HG03175 (cell line): ENCODE measurements at regions not wholly inside any gene's neighbourhood (a gene's known extent, or its start where the extent isn't known, plus 50 kb on each side); places are given as distances from the start of the nearest gene placed in this dataset.
"Not testable (repeated sequence)": the region's sequence is repeated elsewhere in the genome, so short reads cannot be mapped to it uniquely, and the experiment has no call there.

Source experiments
- ATAC-seq: cut with Tn5 transposase; IDR thresholded peaks from one replicate; pipeline ENCODE4 v1.9.1; 2021; ENCODE audit warnings: mild to moderate bottlenecking, moderate library complexity; ENCODE audit not compliant: unreplicated experiment

DNA sequence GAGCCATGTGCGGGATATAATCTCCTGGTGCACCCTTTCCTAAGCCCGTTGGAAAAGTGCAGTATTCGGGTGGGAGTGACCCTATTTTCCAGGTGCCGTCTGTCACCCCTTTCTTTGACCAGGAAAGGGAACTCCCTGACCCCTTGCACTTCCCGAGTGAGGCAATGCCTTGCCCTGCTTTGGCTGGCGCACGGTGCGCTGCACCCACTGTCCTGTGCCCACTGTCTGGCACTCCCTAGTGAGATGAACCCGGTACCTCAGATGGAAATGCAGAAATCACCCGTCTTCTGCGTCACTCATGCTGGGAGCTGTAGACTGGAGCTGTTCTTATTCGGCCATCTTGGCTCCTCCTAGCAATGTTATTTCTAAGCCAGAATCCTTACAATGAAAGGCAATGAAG is 121.1 kb downstream of the TAF11L14 start:
- ATAC-seq, result not testable (repeated sequence)

DNA sequence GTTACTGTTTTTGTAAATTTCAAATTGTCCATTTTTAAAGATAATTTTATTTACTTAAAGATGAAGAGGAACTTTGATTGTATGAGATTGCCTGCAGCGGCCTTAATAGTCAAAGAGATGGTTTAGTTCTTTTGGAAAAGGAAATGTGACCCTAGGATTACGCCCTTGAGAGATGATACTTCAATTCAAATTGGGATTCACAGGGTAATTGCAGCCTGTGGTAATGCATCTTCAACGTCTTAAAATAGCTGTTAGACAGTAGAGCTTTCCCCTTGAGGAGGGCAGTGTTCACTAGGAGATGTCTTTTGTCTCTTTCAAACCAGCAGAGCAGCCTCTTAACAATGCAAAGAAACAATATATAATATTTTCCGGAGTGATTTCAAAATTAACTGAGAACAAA is 127.1 kb downstream of the TAF11L14 start:
- no peak for ATAC-seq

DNA sequence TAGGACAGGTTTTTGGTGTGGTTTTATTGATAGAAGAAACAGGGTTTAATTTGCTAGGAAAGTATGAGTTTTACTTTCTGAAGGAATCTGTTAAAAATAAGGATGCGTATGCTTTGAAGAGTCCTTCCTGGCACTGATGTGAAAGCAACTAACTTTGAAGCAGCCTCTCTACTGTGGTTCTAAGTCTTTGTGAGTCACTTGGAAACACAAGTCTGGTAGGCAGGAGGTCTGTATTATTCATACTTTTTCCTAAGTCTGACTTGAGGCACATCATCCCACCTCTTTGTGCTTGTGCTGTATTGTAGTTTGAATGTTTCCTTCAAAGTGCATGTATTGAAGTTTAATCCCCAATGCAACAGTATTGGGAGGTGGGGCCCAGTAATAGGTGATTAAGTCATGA is 129.0 kb downstream of the TAF11L14 start:
- no peak for ATAC-seq

DNA sequence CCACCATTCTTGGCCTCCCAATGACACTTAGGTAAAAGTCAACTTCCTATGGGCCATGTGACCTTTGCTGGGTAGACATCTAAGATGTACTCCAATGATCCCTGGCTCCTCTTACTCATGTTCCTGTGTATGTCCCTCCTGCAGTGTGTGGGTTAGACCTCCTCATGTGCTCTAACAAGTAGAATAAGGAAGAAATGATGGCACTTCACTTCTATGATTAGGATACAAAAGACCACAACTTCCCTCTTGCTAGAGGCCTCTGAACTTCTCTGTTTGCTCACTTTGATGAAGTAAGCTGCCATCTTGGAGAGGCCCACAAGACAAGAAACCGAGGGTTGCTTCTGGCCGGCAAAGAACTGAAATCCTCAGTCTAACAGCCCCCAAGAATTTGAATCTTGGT is 131.8 kb downstream of the TAF11L14 start:
- no peak for ATAC-seq

DNA sequence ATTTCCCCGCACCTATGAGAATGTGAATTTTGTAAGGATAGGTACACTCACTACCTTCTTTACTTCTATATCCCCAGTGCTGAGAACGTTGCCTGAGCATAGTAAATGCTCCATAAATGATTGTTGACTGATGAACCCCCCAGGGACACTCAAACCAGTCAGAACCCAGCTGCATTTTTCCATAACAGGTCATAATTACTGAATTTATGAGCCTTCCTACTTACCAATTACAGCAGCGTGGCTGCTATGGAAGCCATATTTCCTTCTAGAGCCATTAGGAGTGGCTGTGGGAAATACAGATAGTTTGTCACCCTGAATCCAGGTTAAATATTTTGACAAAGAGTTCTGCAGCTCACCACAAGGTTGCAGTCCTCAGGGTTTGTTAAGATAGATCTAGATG is 135.0 kb downstream of the TAF11L14 start:
- ATAC-seq, result no peak

DNA sequence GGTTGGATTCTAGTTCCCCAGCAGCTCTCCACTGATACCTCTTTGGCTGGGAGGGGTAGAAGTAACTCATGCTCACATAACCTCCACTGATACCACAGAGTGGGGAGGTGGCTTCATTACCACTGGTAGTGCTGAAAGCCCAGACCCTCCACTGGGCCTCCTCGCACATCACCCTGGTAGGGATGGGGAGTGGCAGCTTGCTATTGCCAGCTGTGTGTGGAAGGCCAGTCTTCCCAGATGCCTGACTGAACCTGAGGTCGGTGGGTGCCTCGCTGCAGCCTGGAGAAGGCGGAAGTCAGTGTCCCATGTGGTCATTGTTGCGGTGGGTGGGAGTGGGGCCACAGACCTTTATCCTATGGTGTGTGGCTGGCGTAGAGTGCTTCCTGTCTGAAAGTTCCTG is 138.0 kb downstream of the TAF11L14 start:
- ATAC-seq, result no peak

DNA sequence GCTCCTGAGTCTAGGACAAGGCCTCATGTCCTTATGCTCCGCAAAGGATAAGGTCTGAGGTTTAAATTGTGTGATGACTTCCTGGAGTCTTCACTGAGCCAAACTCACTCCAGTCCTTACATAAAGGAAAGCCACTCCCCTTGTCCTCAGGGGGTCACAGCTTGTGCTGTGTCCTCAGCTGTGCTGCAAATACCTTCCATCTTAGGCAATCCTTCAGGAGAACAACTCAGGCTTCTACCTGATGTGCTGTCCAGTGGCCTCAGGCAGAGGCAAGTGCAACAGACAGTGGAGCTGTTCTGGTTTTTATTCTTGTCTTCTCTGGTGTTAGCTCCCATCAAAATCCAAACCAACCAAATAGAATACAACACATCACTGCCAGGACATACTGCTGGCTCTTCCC is 151.5 kb downstream of the TAF11L14 start:
- ATAC-seq, result no peak

DNA sequence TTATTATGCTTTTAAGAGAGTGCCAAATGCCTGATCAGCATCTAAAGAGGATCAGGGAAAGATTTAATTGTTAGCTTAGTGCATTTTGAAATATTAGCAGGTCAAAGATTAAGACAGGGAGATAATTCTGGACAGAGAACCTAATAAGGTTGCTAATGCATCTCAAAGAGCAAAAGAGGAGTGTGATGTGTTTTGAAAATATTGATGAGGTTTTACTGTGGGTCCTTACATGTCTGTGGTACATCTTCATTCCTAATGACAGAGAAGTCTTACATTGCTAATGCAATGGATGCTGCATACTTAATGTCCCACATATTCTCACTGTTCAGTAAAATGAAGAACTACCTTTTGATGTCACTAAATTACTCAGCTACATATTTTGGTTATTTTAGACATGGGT is 154.1 kb downstream of the TAF11L14 start:
- ATAC-seq, result no peak

DNA sequence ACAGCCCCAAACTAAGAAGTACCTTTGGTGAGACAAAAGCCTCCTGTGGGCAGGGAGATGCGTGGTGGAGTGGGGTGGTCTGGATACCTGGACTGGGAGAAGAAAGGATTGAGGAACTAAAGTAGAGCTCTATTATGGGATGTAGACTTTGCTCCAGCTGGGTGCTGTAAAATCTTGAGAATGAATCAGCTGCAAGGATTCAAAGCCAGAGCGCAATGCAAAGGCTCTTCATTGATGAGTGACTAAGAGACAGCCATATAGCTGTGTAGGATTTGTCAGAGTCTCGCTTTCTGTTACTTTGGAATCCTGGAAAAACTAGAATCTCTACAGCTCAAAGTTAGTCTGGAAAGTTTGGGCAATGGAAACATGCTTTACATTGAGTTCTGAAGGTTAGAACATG is 159.9 kb downstream of the TAF11L14 start:
- no peak for ATAC-seq

DNA sequence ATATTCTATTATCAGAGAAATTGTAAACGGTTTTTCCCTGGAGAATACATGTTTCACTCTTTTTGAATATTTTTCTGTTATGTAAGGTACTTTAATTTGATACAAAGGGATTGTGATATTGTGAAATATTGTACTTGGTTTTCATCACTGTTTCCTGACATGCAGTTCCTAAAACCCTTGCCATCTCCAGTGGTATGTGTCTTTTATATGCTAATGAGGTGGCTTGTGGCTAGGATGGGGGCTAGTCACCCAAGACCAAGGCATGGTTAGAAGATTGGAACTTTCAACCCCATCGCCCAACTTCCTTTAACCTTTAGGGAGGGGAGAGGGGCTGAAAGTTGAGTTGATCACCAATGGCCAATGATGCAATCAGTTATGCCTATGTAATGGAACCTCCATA is 160.6 kb downstream of the TAF11L14 start:
- ATAC-seq, result no peak

DNA sequence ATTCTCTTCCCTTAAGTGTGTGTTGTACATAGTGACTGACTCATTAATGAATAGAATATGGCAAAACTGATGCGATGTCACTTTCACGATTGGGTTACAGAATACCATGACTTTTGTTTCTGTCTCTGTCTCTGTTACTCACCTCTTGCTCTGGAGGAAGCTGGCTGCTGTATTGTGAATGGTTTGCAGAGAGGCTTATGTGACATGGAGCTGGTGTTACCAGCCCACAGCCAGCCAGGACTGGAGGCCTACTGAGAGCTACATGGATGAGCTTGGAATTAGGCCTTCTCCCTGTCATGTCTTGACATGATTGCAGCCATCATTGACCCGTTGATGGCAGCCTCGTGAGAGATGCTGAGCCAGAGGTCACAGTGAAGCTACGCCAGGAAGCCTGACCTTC is 161.9 kb downstream of the TAF11L14 start:
- ATAC-seq, result no peak

DNA sequence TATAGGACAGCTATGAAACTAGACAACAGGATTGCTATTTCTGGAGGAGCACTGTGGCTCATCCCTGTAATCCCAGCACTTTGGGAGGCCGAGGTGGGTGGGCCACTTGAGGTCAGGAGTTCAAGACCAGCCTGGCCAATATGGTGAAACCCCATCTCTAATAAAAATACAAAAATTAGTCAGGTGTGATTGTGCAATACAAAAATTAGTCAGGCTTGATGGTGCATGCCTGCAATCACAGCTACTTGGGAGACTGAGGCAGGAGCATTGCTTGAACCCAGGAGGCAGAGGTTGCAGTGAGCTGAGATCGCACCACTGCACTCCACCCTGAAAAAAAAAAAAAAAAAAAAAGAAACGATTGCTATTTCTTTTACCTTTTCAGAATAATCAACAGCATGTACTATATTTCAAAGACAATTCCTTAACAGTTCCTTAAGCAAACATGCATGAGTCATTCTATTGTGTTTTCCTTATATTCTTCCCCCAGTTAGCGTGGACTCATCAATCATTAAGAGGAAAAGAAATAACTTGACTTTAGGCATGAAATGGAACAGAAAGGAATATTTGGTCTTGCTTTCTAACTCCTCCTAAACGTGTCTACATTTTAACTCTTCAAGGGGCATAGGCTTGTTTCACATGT is 162.6 kb downstream of the TAF11L14 start:
- no peak for ATAC-seq

DNA sequence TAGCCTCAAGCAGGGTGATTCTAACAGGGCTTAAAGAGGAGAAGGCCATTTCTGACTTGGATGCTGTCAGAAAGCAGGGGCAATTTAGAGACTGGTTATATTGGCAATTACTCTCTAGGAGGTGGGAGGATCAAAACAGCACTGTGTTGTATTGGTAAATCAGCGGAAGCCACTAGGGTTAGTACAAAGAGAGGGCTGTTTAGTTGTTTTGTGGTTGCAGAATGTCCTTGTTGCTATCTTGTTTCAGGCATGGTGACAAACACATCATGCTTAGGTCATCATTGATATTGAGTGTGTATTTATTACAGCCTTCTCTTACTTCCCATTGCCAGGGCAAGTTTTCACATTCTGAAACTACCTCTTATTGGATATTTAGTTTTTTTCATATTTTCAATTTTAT is 165.3 kb downstream of the TAF11L14 start:
- ATAC-seq, result no peak

DNA sequence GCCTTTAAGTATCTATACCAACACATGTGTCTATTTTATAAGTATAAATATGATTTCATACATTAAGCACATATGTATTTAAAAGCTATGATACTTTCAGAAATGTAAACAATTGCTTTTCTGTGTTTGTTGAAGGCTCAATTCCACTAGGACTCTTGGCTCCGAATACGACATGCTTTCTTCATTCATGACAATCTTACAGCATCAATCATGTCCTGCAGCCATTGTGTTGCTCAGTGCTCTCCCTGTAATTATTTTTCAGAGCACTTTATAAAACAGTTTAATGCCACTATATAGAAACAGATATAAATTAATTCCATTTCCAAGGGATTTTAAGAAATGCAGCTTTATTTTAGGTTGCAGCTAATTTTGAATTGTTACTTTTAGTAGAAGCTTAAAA is 167.3 kb downstream of the TAF11L14 start:
- no peak for ATAC-seq

DNA sequence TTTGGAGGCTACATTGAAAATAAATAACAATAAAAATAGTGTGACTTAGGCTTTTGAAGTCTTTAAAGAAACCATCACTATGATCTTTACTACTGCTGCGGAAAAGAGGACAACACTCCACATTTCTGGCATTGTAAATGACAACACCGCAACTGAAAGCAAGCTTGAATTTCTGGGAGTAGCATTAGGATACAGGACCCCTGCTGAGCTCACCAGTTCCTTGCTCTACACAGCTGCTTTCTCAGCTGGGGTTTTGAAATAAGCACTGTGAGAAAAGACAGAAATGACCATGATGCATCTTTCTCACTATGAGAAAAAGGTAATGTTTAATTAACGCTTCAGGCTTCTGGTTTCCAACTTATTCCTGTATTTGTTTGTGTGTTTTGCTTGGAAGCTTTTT is 168.0 kb downstream of the TAF11L14 start:
- ATAC-seq, result no peak

DNA sequence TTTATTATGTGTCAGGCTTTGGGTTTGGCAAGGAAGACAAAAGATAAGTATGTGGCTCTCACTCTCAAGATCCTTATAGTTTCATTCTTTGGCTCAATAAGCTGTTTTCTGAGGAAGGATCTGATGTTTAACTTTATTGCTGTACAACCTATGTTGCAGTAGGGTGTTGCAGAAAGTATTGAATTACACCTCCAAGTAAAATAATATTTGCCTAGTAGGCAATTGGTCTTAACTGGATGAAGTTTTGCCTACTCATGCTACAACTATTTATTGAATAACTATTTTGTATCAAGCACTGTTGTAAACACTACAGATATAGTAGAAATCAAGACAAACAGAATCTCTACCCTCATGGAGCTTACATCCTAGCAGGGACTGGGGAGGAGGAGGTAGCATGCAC is 169.7 kb downstream of the TAF11L14 start:
- no peak for ATAC-seq

DNA sequence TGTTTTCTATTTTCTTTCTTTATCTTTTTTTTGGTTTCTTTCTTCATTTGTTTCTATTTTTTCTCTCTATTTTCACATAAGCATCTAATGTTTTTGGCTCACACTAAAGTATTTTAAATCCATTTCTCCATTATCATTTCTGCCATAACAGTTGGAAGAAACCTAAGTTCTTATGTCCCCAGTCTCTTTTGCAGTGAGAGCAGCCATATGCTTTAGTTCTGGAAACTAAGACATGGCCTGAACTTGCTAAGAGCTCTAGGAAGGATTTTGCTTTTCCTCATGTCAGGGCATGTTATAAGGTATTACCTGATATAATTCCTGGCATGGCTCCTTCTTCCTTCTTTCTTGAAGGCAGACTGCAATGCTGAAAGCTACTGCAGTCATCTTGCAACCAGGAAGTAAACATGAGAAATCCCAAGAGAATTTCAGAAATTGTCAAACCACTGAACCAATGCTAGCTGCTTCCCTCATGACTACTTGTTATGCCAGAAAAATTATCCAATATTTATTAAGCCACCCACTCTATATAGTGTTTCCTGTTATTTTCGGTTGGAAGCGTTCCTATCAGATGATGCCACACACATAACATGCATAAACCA is 171.1 kb downstream of the TAF11L14 start:
- ATAC-seq, result no peak

DNA sequence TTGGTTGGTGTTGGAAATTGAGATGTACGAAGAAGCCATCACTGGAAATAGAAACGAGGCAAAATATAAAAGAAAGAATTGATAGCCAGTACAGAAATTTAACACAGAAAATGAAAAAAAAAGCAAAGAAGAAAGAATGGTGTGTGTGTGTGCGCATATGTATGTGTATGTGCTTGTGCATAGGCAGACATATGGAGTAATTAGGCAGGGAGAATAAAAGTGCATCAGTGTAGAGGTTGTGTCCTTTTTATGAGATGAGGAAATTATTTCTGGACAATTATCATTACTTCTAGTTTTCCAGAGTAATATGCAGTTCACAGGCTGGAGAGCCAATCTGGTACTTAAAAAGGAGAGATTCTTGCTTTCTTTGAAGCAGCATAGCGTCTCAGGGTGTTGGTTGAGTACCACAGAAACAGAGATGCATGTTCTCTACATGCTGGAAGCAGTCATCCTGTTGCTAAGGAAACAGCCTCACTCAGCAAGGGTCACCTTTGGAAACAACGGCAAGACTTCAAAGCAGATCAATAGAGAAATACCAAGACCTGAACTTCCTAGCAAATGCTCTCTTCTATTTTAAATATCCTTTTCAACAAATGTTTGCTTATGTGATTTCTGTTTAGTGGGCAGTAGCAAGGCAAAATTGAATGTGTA is 172.7 kb downstream of the TAF11L14 start:
- no peak for ATAC-seq

DNA sequence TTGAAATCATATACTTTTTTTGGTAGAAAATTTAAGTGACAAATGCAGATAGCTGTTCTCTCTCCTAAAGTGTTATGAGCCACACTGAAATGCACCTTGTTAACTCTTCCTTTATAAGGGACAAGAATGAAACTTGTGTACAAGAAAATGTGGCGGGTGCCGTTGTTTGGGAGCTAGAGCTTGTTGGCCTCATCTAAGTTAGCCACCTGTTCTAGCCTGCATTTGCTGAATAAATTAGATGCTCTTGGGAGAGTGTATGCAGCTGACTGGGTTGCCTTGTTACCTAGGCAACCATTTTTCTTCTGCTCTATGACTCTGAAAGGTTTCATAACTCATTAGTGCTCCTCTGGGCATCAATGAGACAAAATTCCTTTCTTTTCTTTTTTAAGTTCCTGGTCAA is 174.3 kb downstream of the TAF11L14 start:
- ATAC-seq, result no peak

DNA sequence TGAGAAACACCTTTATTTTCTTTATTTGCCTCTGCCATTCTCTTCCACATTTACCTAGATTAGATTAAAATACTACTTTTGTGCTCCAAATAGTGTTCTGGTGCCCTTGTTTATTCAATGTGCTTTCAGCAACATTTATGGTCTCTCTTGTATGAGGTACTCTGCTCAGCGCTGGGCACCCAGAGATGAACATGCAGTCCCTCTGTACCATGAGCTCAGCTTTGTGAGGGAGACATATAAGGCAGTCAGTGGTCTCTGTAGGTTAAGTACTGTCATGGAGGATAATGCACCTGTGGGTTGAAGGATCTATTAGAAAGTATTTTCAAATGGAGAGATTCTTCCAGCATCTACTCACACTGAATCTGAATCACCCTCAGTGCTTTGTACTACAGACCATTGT is 176.5 kb downstream of the TAF11L14 start:
- ATAC-seq, result no peak

DNA sequence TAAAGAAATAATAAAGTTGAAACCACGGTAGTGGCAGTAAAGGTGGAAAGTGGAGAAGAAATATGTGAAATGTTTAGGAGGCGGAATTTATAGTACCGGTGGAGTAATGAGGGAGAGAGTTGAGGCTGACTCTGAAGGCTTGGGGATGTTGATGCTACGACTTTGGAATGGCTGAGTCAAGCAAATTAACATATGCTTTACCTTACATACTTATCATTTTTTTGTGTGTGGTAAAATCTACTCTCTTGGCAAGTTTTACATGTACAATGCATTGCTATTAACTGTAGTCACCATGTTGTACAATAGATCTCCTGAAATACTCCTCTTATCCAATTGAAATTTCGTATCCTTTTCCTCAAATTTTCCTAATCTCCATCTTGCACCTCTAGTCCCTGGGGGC is 179.0 kb downstream of the TAF11L14 start:
- ATAC-seq, result no peak

DNA sequence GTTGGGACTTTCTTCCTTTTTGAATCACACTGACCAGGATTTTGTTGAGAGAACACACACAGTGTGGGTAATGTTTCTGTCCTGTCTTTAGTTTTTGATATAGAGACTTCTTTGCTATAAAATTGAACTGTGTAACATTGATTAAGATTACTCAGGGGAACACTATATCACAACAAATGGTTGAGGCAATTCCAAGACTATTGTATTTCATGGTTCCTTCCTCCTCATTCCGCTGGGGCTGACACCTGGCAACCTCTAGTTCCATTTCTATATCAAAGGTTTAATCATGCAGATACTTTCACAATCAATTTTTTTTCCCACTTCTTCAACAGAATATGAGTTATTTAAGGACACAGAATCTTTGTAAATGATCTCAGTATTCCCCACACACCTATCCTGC is 182.2 kb downstream of the TAF11L14 start:
- no peak for ATAC-seq

DNA sequence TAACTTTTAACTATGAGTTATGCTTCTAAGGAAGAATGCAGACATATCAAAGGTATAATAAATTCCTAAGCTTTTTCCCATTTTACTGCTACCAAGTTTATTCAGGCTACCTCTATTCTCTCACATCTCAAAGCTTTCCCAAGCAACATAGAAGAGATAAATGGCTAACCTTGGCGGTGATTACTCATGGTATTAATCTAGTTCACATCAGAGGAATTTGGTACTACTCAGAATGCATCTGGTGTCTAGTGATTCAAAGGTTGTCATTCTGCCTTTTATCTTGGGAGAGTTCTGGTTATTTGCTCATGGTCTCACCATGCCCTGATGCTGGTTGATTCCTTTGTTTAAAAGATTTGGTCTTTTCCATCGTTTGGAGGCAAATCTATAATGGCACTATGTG is 182.7 kb downstream of the TAF11L14 start:
- ATAC-seq, result no peak
